GM18505 (cell line): ENCODE measurements at regions not wholly inside any gene's neighbourhood (a gene's known extent, or its start where the extent isn't known, plus 50 kb on each side); places are given as distances from the start of the nearest gene placed in this dataset.

Experiments used
- ATAC-seq: cut with Tn5 transposase; IDR thresholded peaks from one replicate; pipeline ENCODE4 v1.9.1; 2021; ENCODE audit not compliant: unreplicated experiment
- POLR2A ChIP-seq: IDR thresholded peaks from 4 replicates; pipeline ENCODE4 v1.6.1; 2011; ENCODE audit warnings: borderline replicate concordance; ENCODE audit not compliant: insufficient read depth, insufficient read length; ENCODE audit errors: extremely low read depth

DNA sequence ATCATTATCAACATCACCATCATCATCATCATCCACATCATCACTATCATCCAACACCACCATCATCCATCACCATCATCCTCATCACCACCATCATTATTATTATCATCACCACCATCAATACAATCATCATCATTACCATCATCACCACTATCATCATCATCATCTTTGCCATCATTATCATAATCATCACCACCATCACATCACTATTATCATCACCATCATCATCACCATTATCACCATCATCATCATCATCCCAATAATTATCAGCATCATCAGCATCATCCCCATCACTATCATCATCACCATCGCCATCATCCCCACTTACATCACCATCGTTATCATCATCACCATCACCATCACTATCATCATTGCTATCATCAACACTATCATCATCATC lies 1021.9 kb upstream of the PRKX start:
- no peak for TF ChIP-seq POLR2A
- ATAC-seq = no peak

GRCh38 chrX:4710618-4711433 lies 997.4 kb upstream of the PRKX start:
- peak; percentile 50 for ATAC-seq
- TF ChIP-seq POLR2A = no peak

DNA sequence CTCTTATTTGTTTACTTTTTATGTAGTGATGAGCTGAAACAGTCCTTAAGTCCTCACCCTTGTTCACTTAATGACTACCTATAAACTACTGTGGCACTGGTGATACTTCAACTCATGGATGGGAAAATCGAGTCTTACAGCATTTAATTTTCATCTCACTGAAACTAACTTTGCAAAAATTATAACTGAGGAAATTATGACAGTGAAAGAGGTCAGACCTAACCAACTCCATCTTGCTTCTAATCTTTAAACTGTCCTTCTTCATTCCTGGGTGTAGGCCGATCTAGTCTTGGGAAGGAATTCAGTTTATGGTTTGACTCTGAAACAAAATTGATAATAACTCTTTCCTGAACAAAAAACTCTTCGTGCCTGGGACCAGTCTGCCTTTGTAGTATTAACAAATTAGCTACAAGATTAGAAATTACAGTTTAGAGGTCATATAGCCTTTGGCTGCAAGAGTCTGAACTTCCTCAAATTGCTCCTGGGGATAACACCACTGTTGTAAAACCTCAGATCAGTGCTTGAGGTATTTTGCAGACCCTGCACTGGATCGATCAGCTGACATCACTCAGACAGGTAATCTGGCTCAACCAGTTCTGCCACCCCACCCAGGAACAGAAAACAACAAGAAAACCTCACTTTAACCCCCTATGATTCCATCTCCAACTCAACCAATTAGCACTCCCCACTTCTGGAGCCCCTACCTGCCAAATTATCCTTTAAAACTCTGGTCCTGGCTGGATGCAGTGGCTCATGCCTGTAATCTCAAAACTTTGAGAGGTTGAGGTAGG lies 995.7 kb upstream of the PRKX start:
- no peak for TF ChIP-seq POLR2A
- ATAC-seq = no peak

DNA sequence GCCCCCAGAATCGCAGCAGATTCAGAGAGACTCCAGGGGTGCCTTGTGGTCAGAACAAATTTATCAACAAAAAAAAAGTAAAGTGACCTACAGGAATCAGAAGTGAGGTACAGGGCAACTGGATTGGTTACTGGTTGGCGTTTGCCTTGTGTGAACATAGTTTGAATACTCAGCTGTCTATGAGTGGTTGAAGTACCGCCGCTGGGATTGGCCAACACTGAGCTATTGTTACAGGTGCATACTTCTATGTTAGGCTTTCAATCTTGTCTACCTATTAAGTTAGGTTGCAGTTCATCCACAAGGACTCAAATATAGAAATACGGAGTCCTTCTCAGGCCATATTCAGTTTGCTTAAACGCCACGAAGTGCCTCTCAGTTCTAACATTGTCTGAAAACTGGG lies 993.5 kb upstream of the PRKX start:
- no peak for ATAC-seq
- no peak for TF ChIP-seq POLR2A

DNA sequence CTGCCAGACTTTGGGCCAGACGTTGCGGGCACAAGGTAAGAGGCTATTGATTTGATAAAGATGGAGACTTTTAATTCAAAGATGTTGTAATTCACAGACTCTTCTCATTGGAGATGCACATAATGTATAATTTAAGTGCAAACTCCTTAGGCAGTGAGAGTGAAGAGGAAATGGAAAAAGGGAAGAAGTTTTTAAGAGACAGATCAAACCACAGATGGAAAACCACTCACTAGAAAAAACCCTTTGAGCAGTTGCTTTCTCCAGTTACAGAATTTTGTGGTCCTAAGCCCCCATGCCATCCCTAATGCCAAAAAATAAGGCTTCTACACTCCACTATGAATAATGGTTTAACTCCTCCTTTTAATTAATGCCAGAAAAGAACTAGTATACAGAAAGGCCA lies 977.1 kb upstream of the PRKX start:
- ATAC-seq = no peak
- no peak for TF ChIP-seq POLR2A

DNA sequence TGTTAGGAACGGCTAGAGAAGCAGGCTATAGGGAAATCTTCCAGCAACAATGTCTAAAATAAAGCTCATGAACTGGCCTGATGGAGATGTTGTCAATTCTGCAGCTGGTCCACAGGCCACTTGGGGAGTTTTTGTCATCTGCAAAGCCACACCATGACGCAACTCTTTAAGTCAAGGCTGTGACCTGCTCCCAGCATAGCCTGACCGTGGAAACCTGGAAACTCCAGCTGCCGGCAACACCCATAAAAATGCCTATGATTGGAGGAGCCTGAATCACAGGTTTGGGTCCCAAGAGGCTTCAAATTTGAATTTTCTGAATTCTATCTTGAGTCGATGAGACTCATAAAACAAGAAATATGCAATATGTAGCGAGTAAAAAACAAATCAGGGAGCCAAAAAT lies 969.2 kb upstream of the PRKX start:
- ATAC-seq = no peak
- no peak for TF ChIP-seq POLR2A

DNA sequence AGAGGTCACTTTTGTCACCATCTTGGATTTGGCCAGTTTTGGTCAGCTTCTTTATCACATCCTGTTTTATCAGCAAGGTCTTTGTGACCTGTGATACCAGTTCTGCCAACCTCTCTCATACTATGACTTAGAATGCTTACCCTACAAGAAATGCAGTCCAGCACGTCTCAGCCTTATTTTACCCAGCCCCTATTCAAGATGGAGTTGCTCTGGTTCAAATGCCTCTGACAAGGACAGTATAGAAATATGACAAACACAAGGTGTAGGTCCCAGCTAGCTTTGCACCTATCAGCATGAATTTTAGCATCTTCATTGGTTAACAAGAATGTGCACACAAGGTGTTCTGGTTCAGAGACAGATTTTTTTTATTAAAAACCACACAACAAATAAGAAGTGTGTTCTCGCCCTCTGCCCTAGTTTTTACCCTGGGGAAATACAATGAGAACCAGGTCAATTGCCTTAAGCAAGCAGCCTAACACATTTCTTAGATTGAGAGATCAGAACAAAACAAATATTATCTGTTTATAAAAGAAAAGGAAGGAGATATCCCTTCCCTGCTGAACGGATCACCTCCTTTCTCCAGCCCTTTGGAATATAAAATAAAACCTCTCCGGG lies 962.3 kb upstream of the PRKX start:
- no peak for ATAC-seq

GRCh38 chrX:4674028-4674782 lies 960.8 kb upstream of the PRKX start:
- no peak for TF ChIP-seq POLR2A
- no peak for ATAC-seq

More for the DNA sequence above, 962.3 kb upstream of the PRKX start:
- no peak for TF ChIP-seq POLR2A

DNA sequence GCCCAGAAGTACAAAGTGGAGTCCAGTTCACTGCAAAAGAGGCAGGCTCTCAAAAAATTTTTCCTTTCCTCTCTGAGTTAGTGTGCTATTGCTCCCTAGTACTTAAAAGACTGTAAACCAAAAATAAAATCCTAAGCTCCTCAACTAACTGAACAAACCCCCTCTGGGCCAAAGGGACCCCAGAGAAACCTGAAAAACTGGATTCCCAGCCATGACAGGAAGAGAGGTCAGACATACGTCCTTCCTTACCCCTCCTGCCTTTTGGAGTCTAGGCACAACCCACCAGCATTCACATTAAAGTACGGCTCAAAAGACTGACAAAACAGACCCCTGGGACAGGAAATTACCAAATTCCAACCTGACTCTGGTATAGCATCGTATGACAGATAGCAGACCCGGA lies 957.9 kb upstream of the PRKX start:
- no peak for TF ChIP-seq POLR2A
- no peak for ATAC-seq

DNA sequence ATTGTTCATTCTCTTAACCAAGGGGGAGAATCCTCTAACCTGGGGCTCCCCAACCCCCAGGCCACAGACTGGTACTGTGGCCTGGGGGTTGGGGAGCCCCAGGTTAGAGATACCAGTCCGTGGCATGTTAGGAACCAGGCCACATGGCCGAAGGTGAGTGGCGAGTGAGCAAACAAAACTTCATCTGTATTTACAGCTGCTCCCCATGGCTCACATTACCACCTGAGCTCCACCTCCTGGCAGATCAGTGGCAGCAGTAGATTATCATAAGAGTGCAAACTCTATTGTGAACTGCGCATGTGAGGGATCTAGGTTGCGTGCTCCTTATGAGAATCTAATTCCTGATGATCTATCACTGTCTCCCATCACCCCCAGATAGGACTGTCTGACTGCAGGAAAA lies 957.2 kb upstream of the PRKX start:
- ATAC-seq = no peak
- no peak for TF ChIP-seq POLR2A

DNA sequence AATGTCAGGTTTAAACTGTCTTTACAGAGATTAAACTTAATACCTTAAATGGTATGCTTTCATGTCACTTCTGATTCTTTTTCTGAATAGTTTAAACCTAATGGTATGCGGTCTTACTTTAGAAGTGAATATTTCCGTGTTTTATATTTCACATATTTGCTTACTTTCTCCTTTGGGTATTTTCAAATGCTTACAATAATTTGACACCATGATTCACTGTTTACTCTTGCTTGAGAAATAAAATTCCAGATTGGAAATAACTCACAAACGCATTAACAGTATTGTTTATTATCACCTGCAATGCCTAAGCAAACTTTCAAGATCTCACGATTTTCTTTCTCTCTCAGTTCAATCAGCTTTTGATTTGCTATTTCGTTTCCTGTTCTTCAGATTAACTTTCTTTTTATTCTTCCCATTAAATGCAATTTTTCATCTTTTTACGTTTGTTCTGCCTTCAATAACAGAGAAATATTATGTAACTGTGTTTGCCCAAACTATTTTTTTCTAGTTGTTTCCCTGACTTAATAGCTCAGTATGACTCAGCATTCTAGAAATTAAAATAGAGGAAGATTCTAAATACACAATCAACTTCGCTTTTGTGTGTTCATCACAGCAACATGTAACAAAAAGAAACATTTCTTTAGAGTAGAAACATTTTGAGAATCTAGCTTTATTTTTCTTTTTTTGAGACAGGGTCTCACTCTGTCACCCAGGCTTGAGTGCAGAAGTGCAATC lies 955.5 kb upstream of the PRKX start:
- ATAC-seq = no peak
- no peak for TF ChIP-seq POLR2A

DNA sequence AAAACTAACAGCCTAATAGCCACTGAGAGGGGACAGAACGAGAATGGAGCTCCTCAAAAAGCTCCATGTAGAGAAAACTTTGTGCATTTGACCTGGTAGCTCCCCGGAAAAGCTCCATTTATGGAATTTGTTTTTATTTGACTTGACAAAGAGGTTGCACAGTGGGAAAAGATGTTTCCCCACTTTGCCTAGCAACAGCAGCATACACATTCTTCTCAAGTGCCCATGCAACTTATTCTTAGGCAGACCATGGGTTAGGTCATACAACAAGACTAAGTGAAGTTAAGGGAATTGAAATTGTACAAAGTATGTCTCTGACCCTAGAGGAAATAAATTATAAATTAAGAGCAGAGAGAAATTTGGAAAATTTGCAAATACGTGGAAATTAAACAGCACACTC lies 949.6 kb upstream of the PRKX start:
- ATAC-seq = no peak
- no peak for TF ChIP-seq POLR2A
